ENCODE measurements at regions not wholly inside any gene's neighbourhood (a gene's known extent, or its start where the extent isn't known, plus 50 kb on each side); places are given as distances from the start of the nearest gene placed in this dataset.

DNA sequence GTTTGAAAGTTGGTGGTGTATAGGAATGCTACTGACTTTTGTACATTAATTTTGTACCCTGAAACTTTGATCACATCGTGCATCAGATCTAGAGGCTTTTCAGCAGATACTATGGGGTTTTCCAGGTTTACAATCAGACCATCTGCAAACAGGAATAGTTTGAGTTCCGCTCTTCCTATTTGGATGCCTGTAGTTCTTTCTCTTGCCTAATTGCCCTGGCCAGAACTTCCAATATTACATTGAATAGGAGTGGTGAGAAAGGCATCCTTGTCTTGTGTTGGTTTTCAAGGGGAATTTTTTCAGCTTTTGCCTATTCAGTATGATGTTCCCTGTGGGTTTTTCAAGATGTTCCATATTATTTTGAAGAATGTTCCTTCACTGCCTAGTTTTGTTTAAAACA lies 633.5 kb downstream of the KCNJ3 start:
- Mint-ChIP-seq H3K9me3 (no peaks in the 10 kb centered on the region), H3K36me3 (ENCODE audit: low read depth) (no peaks in the 10 kb centered on the region), H3K27me3 (ENCODE audit: low read depth) (no peaks in the 10 kb centered on the region), H3K4me3 (ENCODE audit: low read depth) (no peak overlapping the region), H3K4me1 (ENCODE audit: low read depth) (no peaks in the 10 kb centered on the region), H3K27ac (no peak overlapping the region)
- no peak for DNase-seq (ENCODE audit: low spot score)
- intact Hi-C loops (cut with micrococcal nuclease): no loop called here

DNA sequence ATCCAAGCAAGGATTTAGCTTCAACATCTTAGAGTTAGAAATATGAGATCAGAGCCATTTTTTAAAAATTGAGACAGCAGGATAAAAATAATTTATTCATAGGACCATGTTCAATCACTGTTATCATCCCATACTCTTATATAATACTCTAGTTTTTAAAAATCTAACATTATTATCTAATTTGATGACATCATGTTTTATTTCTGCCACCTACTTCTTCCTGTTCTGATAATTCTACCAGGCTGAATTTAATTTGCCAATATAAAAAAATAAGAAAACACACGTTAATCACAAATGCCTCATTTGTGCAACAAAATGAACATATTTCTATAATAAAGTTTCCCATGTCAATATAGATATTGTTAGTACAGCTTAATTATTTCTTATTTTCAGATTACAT lies 621.7 kb downstream of the KCNJ3 start:
- no peak overlapping the region for H3K4me3 Mint-ChIP-seq (ENCODE audit: low read depth)

DNA sequence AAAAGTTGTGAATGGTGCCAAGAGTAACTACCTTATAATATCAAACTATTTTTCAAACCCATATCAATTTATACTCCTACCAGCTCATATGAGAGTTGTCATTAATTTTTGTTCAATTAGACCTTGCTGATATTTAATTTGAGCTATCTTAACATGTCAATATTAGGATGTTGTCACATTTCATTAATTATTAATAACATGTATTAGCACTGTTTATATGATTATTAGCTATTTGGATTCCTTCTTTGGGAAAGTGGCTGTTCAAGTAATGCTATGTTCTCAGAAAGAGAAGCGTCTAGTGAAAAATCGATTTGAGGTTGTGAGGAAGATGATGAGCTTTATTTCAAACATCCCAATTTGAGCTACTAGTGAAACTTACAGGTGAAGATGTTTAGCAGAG lies 620.2 kb downstream of the KCNJ3 start:
- H3K4me3 Mint-ChIP-seq (ENCODE audit: low read depth): no peak overlapping the region

More for the DNA sequence above, 621.7 kb downstream of the KCNJ3 start:
- no peaks in the 10 kb centered on the region for H3K9me3 Mint-ChIP-seq
- no peak for DNase-seq (ENCODE audit: low spot score)
- H3K27me3 Mint-ChIP-seq (ENCODE audit: low read depth): no peaks in the 10 kb centered on the region
- no peaks in the 10 kb centered on the region for H3K36me3 Mint-ChIP-seq (ENCODE audit: low read depth)
- H3K4me1 Mint-ChIP-seq (ENCODE audit: low read depth): no peaks in the 10 kb centered on the region
- intact Hi-C loops (cut with micrococcal nuclease): no loop called here
- H3K27ac Mint-ChIP-seq: no peak overlapping the region

DNA sequence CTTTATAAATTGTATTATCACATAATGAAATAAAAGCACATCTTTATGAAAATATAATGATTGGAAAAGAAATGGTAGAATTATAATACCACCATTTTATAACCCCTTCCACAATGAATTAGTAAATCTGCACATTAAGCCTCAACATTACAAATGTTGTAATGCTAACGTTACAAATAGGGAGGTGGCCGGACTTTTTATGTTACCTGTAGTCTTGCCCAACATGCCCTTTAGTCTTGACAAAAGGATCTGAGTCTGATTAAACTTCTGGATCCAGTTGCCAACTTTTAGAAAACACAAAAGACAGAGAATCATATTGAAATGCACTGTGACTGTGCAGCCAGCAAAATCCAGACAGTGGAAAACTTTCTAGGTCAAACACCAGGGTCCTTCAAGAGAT lies 617.3 kb downstream of the KCNJ3 start:
- intact Hi-C loops (cut with micrococcal nuclease): no loop called here
- Mint-ChIP-seq H3K27ac (no peak overlapping the region), H3K27me3 (ENCODE audit: low read depth) (no peaks in the 10 kb centered on the region), H3K9me3 (no peaks in the 10 kb centered on the region), H3K4me3 (ENCODE audit: low read depth) (no peak overlapping the region), H3K36me3 (ENCODE audit: low read depth) (no peaks in the 10 kb centered on the region), H3K4me1 (ENCODE audit: low read depth) (no peaks in the 10 kb centered on the region)
- DNase-seq (ENCODE audit: low spot score): no peak

More for the DNA sequence above, 620.2 kb downstream of the KCNJ3 start:
- Mint-ChIP-seq H3K4me1 (ENCODE audit: low read depth) (no peaks in the 10 kb centered on the region), H3K36me3 (ENCODE audit: low read depth) (no peaks in the 10 kb centered on the region), H3K9me3 (no peaks in the 10 kb centered on the region), H3K27ac (no peak overlapping the region), H3K27me3 (ENCODE audit: low read depth) (no peaks in the 10 kb centered on the region)
- no peak for DNase-seq (ENCODE audit: low spot score)
- intact Hi-C loops (cut with micrococcal nuclease): no loop called here

DNA sequence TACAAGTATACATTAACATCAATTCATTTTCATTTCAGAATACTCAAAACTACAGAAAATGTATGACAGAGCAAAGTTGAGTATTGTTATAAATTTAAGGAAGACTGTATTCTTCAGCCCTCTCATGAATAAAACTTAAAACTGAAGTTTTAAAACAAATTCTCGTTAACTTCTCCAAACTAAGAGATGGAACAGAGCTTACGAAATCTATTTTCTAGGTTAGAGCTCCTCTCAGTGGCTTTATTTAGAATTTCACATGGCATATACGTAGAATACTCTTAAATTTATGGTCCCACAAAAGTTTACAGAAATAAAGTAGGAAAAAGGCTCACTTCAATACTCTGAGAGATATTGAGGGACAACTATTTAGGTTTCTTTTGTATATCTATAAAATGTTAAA lies 612.1 kb downstream of the KCNJ3 start:
- no peaks in the 10 kb centered on the region for H3K4me1 Mint-ChIP-seq (ENCODE audit: low read depth)
- H3K36me3 Mint-ChIP-seq (ENCODE audit: low read depth): no peaks in the 10 kb centered on the region
- no peaks in the 10 kb centered on the region for H3K27me3 Mint-ChIP-seq (ENCODE audit: low read depth)
- DNase-seq (ENCODE audit: low spot score): no peak
- no peak overlapping the region for H3K4me3 Mint-ChIP-seq (ENCODE audit: low read depth)
- H3K27ac Mint-ChIP-seq: no peak overlapping the region
- intact Hi-C loops (cut with micrococcal nuclease): no loop called here
- H3K9me3 Mint-ChIP-seq: no peaks in the 10 kb centered on the region

DNA sequence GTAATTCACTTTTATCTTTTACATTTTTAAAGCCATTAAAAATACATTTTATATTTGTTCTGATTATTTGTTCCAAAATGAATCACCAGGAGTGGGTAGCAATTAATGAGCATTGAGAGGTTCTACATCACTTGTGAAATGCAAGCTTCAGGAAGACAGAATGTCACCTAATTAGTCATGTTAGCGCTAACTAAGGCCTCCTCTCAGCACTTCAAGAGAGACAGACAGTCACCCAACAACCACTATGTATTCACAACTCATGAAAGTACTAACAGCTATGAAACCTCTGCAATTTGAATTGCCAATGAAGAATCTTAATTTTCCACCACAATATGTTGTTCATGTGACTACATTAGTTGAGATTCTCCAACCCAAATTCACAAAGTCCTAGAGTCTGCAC lies 611.0 kb downstream of the KCNJ3 start:
- Mint-ChIP-seq H3K4me3 (ENCODE audit: low read depth) (no peak overlapping the region), H3K36me3 (ENCODE audit: low read depth) (no peaks in the 10 kb centered on the region), H3K9me3 (no peaks in the 10 kb centered on the region), H3K27me3 (ENCODE audit: low read depth) (no peaks in the 10 kb centered on the region), H3K4me1 (ENCODE audit: low read depth) (no peaks in the 10 kb centered on the region), H3K27ac (no peak overlapping the region)
- intact Hi-C loops (cut with micrococcal nuclease): no loop called here
- no peak for DNase-seq (ENCODE audit: low spot score)

DNA sequence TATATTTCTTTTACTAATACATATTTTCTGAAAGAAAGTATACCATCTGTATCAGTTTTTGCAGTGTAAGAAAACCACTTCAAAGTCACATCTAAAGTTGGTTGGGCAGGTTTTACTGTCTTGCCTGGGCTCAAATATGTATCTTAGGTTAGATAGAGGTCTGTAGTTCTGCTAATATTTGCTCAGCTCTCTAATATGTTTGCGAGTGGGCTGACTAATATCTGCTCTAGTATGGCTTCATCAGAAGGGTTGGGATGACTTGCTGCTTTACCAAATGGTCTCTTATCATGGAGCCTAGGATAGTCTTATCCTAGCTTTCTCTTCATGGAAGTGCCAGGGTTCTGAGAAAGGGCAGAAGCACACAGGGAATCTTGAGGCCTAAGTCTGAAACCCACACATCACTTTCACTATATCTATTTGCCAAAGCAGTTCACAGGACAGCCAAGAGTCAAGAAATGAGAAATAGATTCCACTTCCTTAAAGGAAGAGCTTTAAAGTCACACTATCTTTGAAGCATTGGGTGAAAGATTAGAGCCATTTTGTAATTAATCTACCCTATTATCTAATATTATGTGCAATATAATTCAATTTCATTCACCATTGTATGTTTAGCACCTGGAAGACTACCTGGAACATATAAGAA lies 610.0 kb downstream of the KCNJ3 start:
- intact Hi-C loops (cut with micrococcal nuclease): no loop called here
- Mint-ChIP-seq H3K4me1 (ENCODE audit: low read depth) (no peaks in the 10 kb centered on the region), H3K36me3 (ENCODE audit: low read depth) (no peaks in the 10 kb centered on the region), H3K27me3 (ENCODE audit: low read depth) (no peaks in the 10 kb centered on the region), H3K9me3 (no peaks in the 10 kb centered on the region), H3K27ac (no peak overlapping the region), H3K4me3 (ENCODE audit: low read depth) (no peak overlapping the region)
- DNase-seq (ENCODE audit: low spot score): no peak

DNA sequence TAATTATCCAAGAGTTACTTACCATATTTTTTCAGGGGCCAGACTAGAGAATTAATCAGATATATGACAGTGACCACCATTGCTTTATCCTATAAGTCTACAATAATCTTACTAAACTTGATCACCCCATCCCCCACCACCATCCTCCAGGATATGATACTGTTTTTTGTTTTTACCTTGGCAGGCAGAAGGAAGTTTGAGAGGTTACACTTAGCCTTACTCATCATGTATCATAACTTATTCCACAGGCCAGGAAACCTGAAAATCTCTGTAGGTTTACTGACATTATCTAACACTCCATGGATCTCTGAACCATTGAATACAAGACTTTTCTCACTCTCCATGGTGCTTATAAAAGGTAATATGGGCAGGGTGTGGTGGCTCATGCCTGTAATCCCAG lies 602.7 kb downstream of the KCNJ3 start:
- Mint-ChIP-seq H3K36me3 (ENCODE audit: low read depth) (no peaks in the 10 kb centered on the region), H3K9me3 (no peaks in the 10 kb centered on the region), H3K27me3 (ENCODE audit: low read depth) (no peaks in the 10 kb centered on the region), H3K4me1 (ENCODE audit: low read depth) (no peaks in the 10 kb centered on the region), H3K27ac (no peak overlapping the region), H3K4me3 (ENCODE audit: low read depth) (no peak overlapping the region)
- DNase-seq (ENCODE audit: low spot score): no peak
- intact Hi-C loops (cut with micrococcal nuclease): no loop called here

DNA sequence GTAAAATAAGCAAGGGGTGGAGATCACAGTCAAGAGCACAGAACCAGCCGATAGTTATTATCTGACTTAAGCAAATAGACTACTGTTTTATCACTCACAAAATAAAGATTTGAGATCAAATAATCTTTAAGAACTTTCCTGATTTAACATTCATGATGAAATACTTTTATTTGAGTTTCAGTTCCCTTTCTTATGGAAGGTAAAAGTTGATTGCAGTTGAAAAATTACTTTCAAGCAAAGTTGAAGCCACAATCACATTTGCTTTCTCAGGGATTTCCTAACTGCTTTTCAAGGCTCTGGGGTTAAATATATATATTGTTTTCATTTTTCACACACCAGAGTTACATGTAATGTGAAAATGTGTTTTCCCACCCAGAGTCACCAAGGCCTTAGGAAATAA lies 599.5 kb downstream of the KCNJ3 start:
- H3K27me3 Mint-ChIP-seq (ENCODE audit: low read depth): no peaks in the 10 kb centered on the region
- H3K4me3 Mint-ChIP-seq (ENCODE audit: low read depth): no peak overlapping the region
- no peaks in the 10 kb centered on the region for H3K9me3 Mint-ChIP-seq
- intact Hi-C loops (cut with micrococcal nuclease): no loop called here
- no peak for DNase-seq (ENCODE audit: low spot score)
- H3K4me1 Mint-ChIP-seq (ENCODE audit: low read depth): no peaks in the 10 kb centered on the region
- no peak overlapping the region for H3K27ac Mint-ChIP-seq
- H3K36me3 Mint-ChIP-seq (ENCODE audit: low read depth): no peaks in the 10 kb centered on the region

DNA sequence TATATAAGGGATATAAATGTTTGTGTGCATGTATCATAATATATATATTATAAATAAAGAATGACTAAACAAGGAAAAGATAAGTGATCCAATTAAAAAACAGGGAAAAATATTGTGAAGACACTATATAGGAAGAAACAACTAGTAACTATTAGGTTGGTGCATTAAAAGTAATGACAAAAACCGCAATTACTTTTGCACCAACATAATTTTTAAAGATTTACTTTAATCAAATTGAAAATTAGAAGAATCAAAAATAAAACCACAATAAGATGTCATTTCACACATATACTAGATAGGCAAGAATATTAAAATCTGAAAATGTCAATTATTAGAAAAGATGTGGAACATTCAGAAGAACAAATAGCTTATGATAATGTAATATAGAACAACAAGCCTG lies 595.9 kb downstream of the KCNJ3 start:
- H3K4me1 Mint-ChIP-seq (ENCODE audit: low read depth): no peaks in the 10 kb centered on the region

DNA sequence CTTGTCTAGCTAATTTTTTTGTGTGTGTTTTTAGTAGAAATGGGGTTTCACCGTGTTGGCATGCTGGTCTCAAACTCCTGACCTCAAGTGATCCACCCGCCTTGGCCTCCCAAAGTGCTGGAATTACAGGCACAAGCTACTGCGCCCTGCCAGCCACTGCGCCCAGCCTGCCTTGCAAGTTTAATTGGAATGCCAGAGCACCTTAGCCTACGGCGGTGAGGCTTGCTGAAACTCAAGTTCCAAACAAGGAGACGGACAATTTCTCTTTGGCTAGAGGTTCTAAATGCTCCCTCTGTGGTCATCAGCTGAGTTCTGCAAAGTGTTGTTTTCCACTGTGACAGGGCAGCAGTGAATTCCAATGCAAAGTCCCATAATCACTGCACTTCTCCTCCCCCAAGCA lies 583.4 kb downstream of the KCNJ3 start:
- Mint-ChIP-seq H3K27ac (no peak overlapping the region), H3K27me3 (ENCODE audit: low read depth) (no peaks in the 10 kb centered on the region), H3K4me3 (ENCODE audit: low read depth) (no peak overlapping the region), H3K9me3 (no peaks in the 10 kb centered on the region), H3K4me1 (ENCODE audit: low read depth) (no peaks in the 10 kb centered on the region), H3K36me3 (ENCODE audit: low read depth) (no peaks in the 10 kb centered on the region)
- no peak for DNase-seq (ENCODE audit: low spot score)
- intact Hi-C loops (cut with micrococcal nuclease): no loop called here

More for the DNA sequence above, 595.9 kb downstream of the KCNJ3 start:
- DNase-seq (ENCODE audit: low spot score): no peak
- intact Hi-C loops (cut with micrococcal nuclease): no loop called here
- no peaks in the 10 kb centered on the region for H3K27me3 Mint-ChIP-seq (ENCODE audit: low read depth)
- H3K36me3 Mint-ChIP-seq (ENCODE audit: low read depth): no peaks in the 10 kb centered on the region
- H3K4me3 Mint-ChIP-seq (ENCODE audit: low read depth): no peak overlapping the region
- no peaks in the 10 kb centered on the region for H3K9me3 Mint-ChIP-seq
- H3K27ac Mint-ChIP-seq: no peak overlapping the region

DNA sequence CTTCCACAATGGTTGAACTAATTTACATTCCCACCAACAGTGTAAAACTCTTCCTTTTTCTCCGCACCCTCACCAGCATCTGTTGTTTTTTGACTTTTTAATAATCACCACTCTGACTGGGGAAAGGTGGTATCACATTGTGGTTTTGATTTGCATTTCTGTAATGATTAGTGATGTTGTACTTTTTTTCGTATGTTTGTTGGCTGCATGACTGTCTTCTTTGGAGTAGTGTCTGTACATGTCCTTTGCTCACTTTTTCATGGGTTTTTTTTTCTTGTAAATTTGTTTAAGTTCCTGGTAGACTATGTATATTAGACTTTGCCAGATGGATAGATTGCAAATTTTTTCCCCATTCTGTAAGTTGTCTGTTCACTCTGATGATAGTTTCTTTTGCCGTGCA lies 574.8 kb downstream of the KCNJ3 start:
- Mint-ChIP-seq H3K4me3 (ENCODE audit: low read depth) (no peak overlapping the region), H3K9me3 (no peaks in the 10 kb centered on the region), H3K36me3 (ENCODE audit: low read depth) (no peaks in the 10 kb centered on the region), H3K27me3 (ENCODE audit: low read depth) (no peaks in the 10 kb centered on the region), H3K27ac (no peak overlapping the region), H3K4me1 (ENCODE audit: low read depth) (no peaks in the 10 kb centered on the region)
- no peak for DNase-seq (ENCODE audit: low spot score)
- intact Hi-C loops (cut with micrococcal nuclease): no loop called here

DNA sequence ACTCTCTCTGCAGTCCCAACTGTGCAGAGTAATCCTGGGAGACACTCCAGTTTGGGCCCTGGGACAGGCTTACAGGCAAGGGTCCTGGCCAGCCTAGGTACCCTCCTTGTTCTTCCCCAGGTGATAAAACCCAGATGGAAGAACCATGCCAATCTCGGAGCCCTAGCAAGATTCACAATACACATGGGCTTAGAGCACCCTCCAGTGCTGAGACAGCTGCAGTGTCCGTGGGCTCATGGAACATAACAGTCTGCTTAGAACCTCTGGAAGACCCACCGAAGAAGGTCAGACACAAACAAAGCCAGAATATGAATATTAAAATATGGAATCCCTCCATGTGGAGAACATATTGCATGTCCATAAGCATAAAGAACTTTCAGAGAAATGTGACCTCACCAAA lies 568.1 kb downstream of the KCNJ3 start:
- H3K27ac Mint-ChIP-seq: no peak overlapping the region
- no peaks in the 10 kb centered on the region for H3K4me1 Mint-ChIP-seq (ENCODE audit: low read depth)
- no peaks in the 10 kb centered on the region for H3K36me3 Mint-ChIP-seq (ENCODE audit: low read depth)
- no peaks in the 10 kb centered on the region for H3K9me3 Mint-ChIP-seq
- no peak for DNase-seq (ENCODE audit: low spot score)
- intact Hi-C loops (cut with micrococcal nuclease): no loop called here
- H3K27me3 Mint-ChIP-seq (ENCODE audit: low read depth): no peaks in the 10 kb centered on the region
- H3K4me3 Mint-ChIP-seq (ENCODE audit: low read depth): no peak overlapping the region

DNA sequence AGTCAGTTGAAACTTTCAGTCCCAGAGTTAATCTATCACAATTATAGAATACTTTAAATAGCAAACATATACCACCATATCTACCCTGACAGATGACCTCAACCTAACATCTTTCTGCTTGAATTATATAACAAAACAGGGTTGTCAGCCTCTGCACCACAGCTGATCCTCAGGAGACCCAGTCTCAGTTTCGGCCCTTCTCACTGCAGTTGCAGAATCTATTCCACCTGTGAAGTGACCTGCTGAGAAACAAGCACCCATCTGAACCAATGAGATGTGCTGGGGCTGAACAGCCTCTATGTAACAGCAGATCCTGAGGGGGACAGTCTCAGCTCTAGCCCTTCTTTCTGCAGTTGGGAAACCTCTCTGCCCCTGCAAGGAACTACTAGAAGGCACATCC lies 567.6 kb downstream of the KCNJ3 start:
- H3K27me3 Mint-ChIP-seq (ENCODE audit: low read depth): no peaks in the 10 kb centered on the region
- H3K4me1 Mint-ChIP-seq (ENCODE audit: low read depth): no peaks in the 10 kb centered on the region
- intact Hi-C loops (cut with micrococcal nuclease): no loop called here
- no peak for DNase-seq (ENCODE audit: low spot score)
- H3K9me3 Mint-ChIP-seq: no peaks in the 10 kb centered on the region
- H3K4me3 Mint-ChIP-seq (ENCODE audit: low read depth): no peak overlapping the region
- H3K27ac Mint-ChIP-seq: no peak overlapping the region
- H3K36me3 Mint-ChIP-seq (ENCODE audit: low read depth): no peaks in the 10 kb centered on the region
